ENCODE measurements at regions not wholly inside any gene's neighbourhood (a gene's known extent, or its start where the extent isn't known, plus 50 kb on each side); places are given as distances from the start of the nearest gene placed in this dataset.
A peak's percentile ranks its signal among the peaks of the same experiment; 100 is the strongest.
"Not testable (repeated sequence)": the region's sequence is repeated elsewhere in the genome, so short reads cannot be mapped to it uniquely, and the experiment has no call there.

- Histone ChIP-seq H3K4me1 (ENCODE audit: control insufficient read depth, insufficient read depth, low read length) (no peaks in the 10 kb centered on the region), H3K9me1 (ENCODE audit: insufficient read depth, low read length) (no peaks in the 10 kb centered on the region), H2BK5ac (ENCODE audit: low read depth, low read length, poor library complexity, severe bottlenecking) (no peak overlapping the region), H3K4me3 (ENCODE audit: insufficient read depth, low read depth, low read length) (peak overlapping the region; percentile 9; the same call in 1 of the 2 replicates), H3K27me3 (ENCODE audit: control insufficient read depth, insufficient read depth, low read length) (peaks cover 11% of the 10 kb centered on the region; the same call in 1 of the 2 replicates), H3K56ac (ENCODE audit: extremely low read depth, insufficient read depth, low read length) (no peak overlapping the region), H2AK5ac (ENCODE audit: low read depth, low read length) (no peak overlapping the region), H2AFZ (replicated peaks; ENCODE audit: low read length, poor library complexity) (peak overlapping the region; percentile 17), H3K9ac (ENCODE audit: low read depth, low read length) (no peak overlapping the region), H2BK15ac (ENCODE audit: low read depth, low read length) (no peak overlapping the region), H4K91ac (ENCODE audit: insufficient read depth, low read depth, low read length) (no peak overlapping the region), H3K9me3 (ENCODE audit: control insufficient read depth, insufficient read depth, low read length) (no peaks in the 10 kb centered on the region), H3K4me2 (ENCODE audit: low read depth, low read length) (peak overlapping the region; percentile 12), H3K18ac (ENCODE audit: low read depth, low read length) (no peak overlapping the region), H3K79me1 (ENCODE audit: low read depth in 1 of 2, low read length in 2 of 2) (no peaks in the 10 kb centered on the region), H4K8ac (ENCODE audit: low read depth in 2 of 2, low read length in 2 of 2) (no peak overlapping the region), H4K5ac (ENCODE audit: low read depth, low read length) (no peak overlapping the region), H3K27ac (ENCODE audit: insufficient read depth, low read length) (no peak overlapping the region), H2BK20ac (ENCODE audit: low read depth, low read length) (no peak overlapping the region), H4K20me1 (ENCODE audit: insufficient read depth, low read length) (no peaks in the 10 kb centered on the region), H3K23ac (ENCODE audit: low read depth, low read length) (no peak overlapping the region), H2AK9ac (replicated peaks; ENCODE audit: low read depth, low read length, poor library complexity) (no peak overlapping the region), H3K14ac (replicated peaks; ENCODE audit: low read depth, low read length) (no peak overlapping the region), H2BK120ac (ENCODE audit: low read depth, low read length) (no peak overlapping the region), H3K36me3 (ENCODE audit: control insufficient read depth, insufficient read depth, low read length) (no peaks in the 10 kb centered on the region), H3K4ac (ENCODE audit: low read depth, low read length) (no peak overlapping the region)
- CTCF ChIA-PET: interaction anchor here (0.6 kb wide), 1 partner anchor 11 kb away, joined by 5 read pairs; no protein-coding TSS in a partner anchor
- no TSS peak for BruUV-seq (replicated peaks)
- dilution Hi-C loops (cut with HindIII; ENCODE audit: low sequenced_read_pairs, unreplicated experiment) (no loop called here), intact Hi-C loops (cut with micrococcal nuclease) (no loop called here), in situ Hi-C loops (cut with MboI; ENCODE audit: low sequenced_read_pairs) (no loop called here)
- ATAC-seq (ENCODE audit: low read depth) (no peak), DNase-seq (no peak)
- POLR2A ChIA-PET (ENCODE audit: unreplicated experiment): no interaction called here
- TF ChIP-seq MXI1 (IDR thresholded peaks at IDR 0.05; ENCODE audit: borderline replicate concordance, low read depth, low read length) (no peak), USF2 (IDR thresholded peaks at IDR 0.05; ENCODE audit: low read depth, low read length) (no peak)
- WGBS, 2 experiments (ENCODE audit: extremely low coverage in 2 of 2, insufficient read length in 1 of 2): 6% methylated on average over 10 of the region's 27 CpGs; no CpG with 5 or more reads in 1 of the 2 experiments
Measured at GRCh38 chr6:26743941-26744699, 84.6 kb upstream of the ZNF322 start.

GRCh38 chr6:26744837-26745282 is 85.3 kb upstream of the ZNF322 start:
- H4K5ac ChIP-seq (ENCODE audit: low read depth, low read length); H3K23ac ChIP-seq (ENCODE audit: low read depth, low read length); H2AK5ac ChIP-seq (ENCODE audit: low read depth, low read length); H2BK120ac ChIP-seq (ENCODE audit: low read depth, low read length); POLR2A ChIA-PET (ENCODE audit: unreplicated experiment); dilution Hi-C loops (cut with HindIII; ENCODE audit: low sequenced_read_pairs, unreplicated experiment); H2AK9ac ChIP-seq (replicated peaks; ENCODE audit: low read depth, low read length, poor library complexity); H3K4me1 ChIP-seq (ENCODE audit: control insufficient read depth, insufficient read depth, low read length); ATAC-seq (ENCODE audit: low read depth); CTCF ChIA-PET; H2BK20ac ChIP-seq (ENCODE audit: low read depth, low read length); H3K9ac ChIP-seq (ENCODE audit: low read depth, low read length); H3K9me3 ChIP-seq (ENCODE audit: control insufficient read depth, insufficient read depth, low read length); H2BK15ac ChIP-seq (ENCODE audit: low read depth, low read length); H3K14ac ChIP-seq (replicated peaks; ENCODE audit: low read depth, low read length); H3K4me3 ChIP-seq (ENCODE audit: insufficient read depth, low read depth, low read length); H2AFZ ChIP-seq (replicated peaks; ENCODE audit: low read length, poor library complexity); H4K91ac ChIP-seq (ENCODE audit: insufficient read depth, low read depth, low read length); H3K9me1 ChIP-seq (ENCODE audit: insufficient read depth, low read length); H3K4ac ChIP-seq (ENCODE audit: low read depth, low read length); H2BK5ac ChIP-seq (ENCODE audit: low read depth, low read length, poor library complexity, severe bottlenecking); DNase-seq; H3K56ac ChIP-seq (ENCODE audit: extremely low read depth, insufficient read depth, low read length); H3K79me1 ChIP-seq (ENCODE audit: low read depth in 1 of 2, low read length in 2 of 2); in situ Hi-C loops (cut with MboI; ENCODE audit: low sequenced_read_pairs); H3K18ac ChIP-seq (ENCODE audit: low read depth, low read length); H4K8ac ChIP-seq (ENCODE audit: low read depth in 2 of 2, low read length in 2 of 2); intact Hi-C loops (cut with micrococcal nuclease); H3K4me2 ChIP-seq (ENCODE audit: low read depth, low read length); H3K36me3 ChIP-seq (ENCODE audit: control insufficient read depth, insufficient read depth, low read length); BruUV-seq (replicated peaks); H4K20me1 ChIP-seq (ENCODE audit: insufficient read depth, low read length); H3K27ac ChIP-seq (ENCODE audit: insufficient read depth, low read length): not testable (repeated sequence)
- peaks cover 11% of the 10 kb centered on the region; the same call in 1 of the 2 replicates for H3K27me3 ChIP-seq (ENCODE audit: control insufficient read depth, insufficient read depth, low read length)
- WGBS, 2 experiments (ENCODE audit: extremely low coverage in 2 of 2, insufficient read length in 1 of 2): no CpG with 5 or more reads among the region's 8 CpGs

Measured in IMR-90 (cell line).